WTC11 (cell line): ENCODE measurements at regions not wholly inside any gene's neighbourhood (a gene's known extent, or its start where the extent isn't known, plus 50 kb on each side); places are given as distances from the start of the nearest gene placed in this dataset.

Experiments used
- ATAC-seq: fragments of 200-7000 bp; cut with Tn5 transposase; 2 replicates; pipeline ENCODE4 v1.10.0; 2021; ENCODE audit warnings: mild to moderate bottlenecking, moderate library complexity
- CTCF ChIA-PET: fragments of 300-600 bp; sonication (Branson Sonifier 250); formaldehyde crosslinking; loops from one replicate; lab custom pipeline; 2021; ENCODE audit warnings: antibody characterized with exemption; lab: Charles Lee
- POLR2A ChIA-PET: fragments of 350-600 bp; sonication (Branson Sonifier 250); formaldehyde crosslinking; loops from one replicate; lab custom pipeline; 2021; ENCODE audit warnings: antibody characterized with exemption; lab: Charles Lee
- DNase-seq: peaks from one replicate; pipeline ENCODE4 v3.0.0; 2021; ENCODE audit warnings: low spot score
- H3K27ac Mint-ChIP-seq: 2 replicates; pipeline ENCODE4 v1.8.0; 2021; ENCODE audit warnings: mixed read lengths
- H3K27me3 Mint-ChIP-seq: 2 replicates; pipeline ENCODE4 v1.8.0; 2021; ENCODE audit warnings: low read depth, mild to moderate bottlenecking, moderate library complexity, mixed read lengths
- H3K36me3 Mint-ChIP-seq: 2 replicates; pipeline ENCODE4 v1.8.0; 2021; ENCODE audit warnings: mixed read lengths
- H3K4me1 Mint-ChIP-seq: 2 replicates; pipeline ENCODE4 v1.8.0; 2022; ENCODE audit warnings: mixed read lengths
- H3K4me3 Mint-ChIP-seq: 2 replicates; pipeline ENCODE4 v1.8.0; 2021; ENCODE audit warnings: mild to moderate bottlenecking, moderate library complexity, mixed read lengths
- H3K9me3 Mint-ChIP-seq: 2 replicates; pipeline ENCODE4 v1.8.0; 2021; ENCODE audit warnings: mixed read lengths
- ARID4B ChIP-seq: sonication (generic); formaldehyde crosslinking; IDR thresholded peaks from 2 replicates; pipeline ENCODE4 v1.8.0; 2023; ENCODE audit warnings: missing genetic modification reagents, mild to moderate bottlenecking, borderline replicate concordance
- ELF4 ChIP-seq: sonication (generic); formaldehyde crosslinking; IDR thresholded peaks from 2 replicates; pipeline ENCODE4 v1.8.1; 2022; ENCODE audit warnings: low read depth, mild to moderate bottlenecking, moderate library complexity, missing genetic modification reagents
- GRHL2 ChIP-seq: fragments of 250-450 bp; sonication (Bioruptor Pico); IDR thresholded peaks from 2 replicates; pipeline ENCODE4 v1.8.0; 2022; ENCODE audit warnings: mild to moderate bottlenecking, moderate library complexity; ENCODE audit not compliant: insufficient replicate concordance, severe bottlenecking
- IRF2 ChIP-seq: sonication (generic); formaldehyde crosslinking; IDR thresholded peaks from 2 replicates; pipeline ENCODE4 v1.8.0; 2022; ENCODE audit warnings: low read depth, missing genetic modification reagents, borderline replicate concordance
- KAT7 ChIP-seq: sonication (generic); formaldehyde crosslinking; IDR thresholded peaks from 2 replicates; pipeline ENCODE4 v1.8.1; 2023; ENCODE audit warnings: missing genetic modification reagents, mild to moderate bottlenecking, borderline replicate concordance
- MXD4 ChIP-seq: fragments of 250-450 bp; sonication (Bioruptor Pico); IDR thresholded peaks from 2 replicates; pipeline ENCODE4 v1.8.0; 2021; ENCODE audit warnings: mild to moderate bottlenecking, moderate library complexity, borderline replicate concordance
- MYBL2 ChIP-seq: sonication (generic); formaldehyde crosslinking; IDR thresholded peaks from 2 replicates; pipeline ENCODE4 v1.8.1; 2023; ENCODE audit warnings: mild to moderate bottlenecking, moderate library complexity, missing genetic modification reagents
- NFE2L1 ChIP-seq: sonication (generic); formaldehyde crosslinking; IDR thresholded peaks from 2 replicates; pipeline ENCODE4 v1.8.1; 2023; ENCODE audit warnings: missing genetic modification reagents
- NFYB ChIP-seq: sonication (generic); formaldehyde crosslinking; conservative IDR thresholded peaks from 2 replicates; pipeline ENCODE4 v1.8.0; 2022; ENCODE audit warnings: low read depth, missing genetic modification reagents
- RELA ChIP-seq: sonication (generic); formaldehyde crosslinking; IDR thresholded peaks from 2 replicates; pipeline ENCODE4 v1.8.1; 2022; ENCODE audit warnings: missing genetic modification reagents, mild to moderate bottlenecking, borderline replicate concordance
- SP1 ChIP-seq: sonication (generic); formaldehyde crosslinking; conservative IDR thresholded peaks from 2 replicates; pipeline ENCODE4 v1.8.1; 2022; ENCODE audit warnings: missing genetic modification reagents
- USF2 ChIP-seq: sonication (generic); formaldehyde crosslinking; IDR thresholded peaks from 2 replicates; pipeline ENCODE4 v1.8.1; 2023; ENCODE audit warnings: mild to moderate bottlenecking, missing genetic modification reagents, moderate library complexity
- ZNF138 ChIP-seq: sonication (generic); formaldehyde crosslinking; conservative IDR thresholded peaks from 2 replicates; pipeline ENCODE4 v1.8.1; 2022; ENCODE audit warnings: mild to moderate bottlenecking, moderate library complexity, missing genetic modification reagents
- ZNF232 ChIP-seq: sonication (generic); formaldehyde crosslinking; IDR thresholded peaks from 2 replicates; pipeline ENCODE4 v1.8.0; 2022; ENCODE audit warnings: mild to moderate bottlenecking, missing genetic modification reagents
- ZNF512 ChIP-seq: sonication (generic); formaldehyde crosslinking; IDR thresholded peaks from 2 replicates; pipeline ENCODE4 v1.8.1; 2022; ENCODE audit warnings: missing genetic modification reagents, borderline replicate concordance
- ZNF671 ChIP-seq: fragments of 250-450 bp; sonication (Bioruptor Pico); IDR thresholded peaks from 2 replicates; pipeline ENCODE4 v1.8.0; 2021; ENCODE audit warnings: mild to moderate bottlenecking
- TF ChIP-seq, protein P1 (sequence below): fragments of 250-450 bp; sonication (Bioruptor Pico); conservative IDR thresholded peaks from 2 replicates; pipeline ENCODE4 v1.9.0; 2021; ENCODE audit warnings: mild to moderate bottlenecking
- TF ChIP-seq, protein P2 (sequence below): sonication (generic); formaldehyde crosslinking; conservative IDR thresholded peaks from 2 replicates; pipeline ENCODE4 v1.8.1; 2023; ENCODE audit warnings: mild to moderate bottlenecking, low read depth, missing genetic modification reagents, moderate library complexity

GRCh38 chrX:53813670-53814440, 127.3 kb upstream of the HUWE1 start:
- no peaks in the 10 kb centered on the region for H3K36me3 Mint-ChIP-seq
- CTCF ChIA-PET, result no interaction called here
- POLR2A ChIA-PET, result no interaction called here
- no peak for ATAC-seq
- TF ChIP-seq USF2 (CRISPR knock-in tag) (no peak), ARID4B (CRISPR knock-in tag) (no peak), ZNF232 (no peak), NFE2L1 (no peak), ELF4 (CRISPR knock-in tag) (no peak), MYBL2 (no peak), ZNF512 (CRISPR knock-in tag) (no peak), NFYB (CRISPR knock-in tag) (no peak), MXD4 (no peak), RELA (CRISPR knock-in tag) (no peak), KAT7 (CRISPR knock-in tag) (no peak)
- TF ChIP-seq, all 79 proteins: peak for 0
- Mint-ChIP-seq H3K9me3 (no peaks in the 10 kb centered on the region), H3K4me1 (peaks cover 12% of the 10 kb centered on the region), H3K4me3 (no peak overlapping the region), H3K27ac (no peak overlapping the region), H3K27me3 (no peaks in the 10 kb centered on the region)
- no peak for DNase-seq

GRCh38 chrX:53798281-53798680, 111.8 kb upstream of the HUWE1 start:
- ChIA-PET CTCF (no interaction called here), POLR2A (no interaction called here)
- DNase-seq (no peak), ATAC-seq (no peak)
- peaks cover 13% of the 10 kb centered on the region for H3K4me1 Mint-ChIP-seq
- H3K27me3 Mint-ChIP-seq, result no peaks in the 10 kb centered on the region
- no peak overlapping the region for H3K4me3 Mint-ChIP-seq
- peaks cover 9% of the 10 kb centered on the region; the same call in 1 of the 2 replicates for H3K9me3 Mint-ChIP-seq
- no peaks in the 10 kb centered on the region for H3K36me3 Mint-ChIP-seq
- H3K27ac Mint-ChIP-seq, result no peak overlapping the region
- TF ChIP-seq SP1 (CRISPR knock-in tag) (no peak), NFE2L1 (no peak), ZNF138 (CRISPR knock-in tag) (no peak), MXD4 (no peak), IRF2 (CRISPR knock-in tag) (no peak), ARID4B (CRISPR knock-in tag) (no peak), GRHL2 (no peak), ZNF671 (no peak)
- TF ChIP-seq, protein P1, sequence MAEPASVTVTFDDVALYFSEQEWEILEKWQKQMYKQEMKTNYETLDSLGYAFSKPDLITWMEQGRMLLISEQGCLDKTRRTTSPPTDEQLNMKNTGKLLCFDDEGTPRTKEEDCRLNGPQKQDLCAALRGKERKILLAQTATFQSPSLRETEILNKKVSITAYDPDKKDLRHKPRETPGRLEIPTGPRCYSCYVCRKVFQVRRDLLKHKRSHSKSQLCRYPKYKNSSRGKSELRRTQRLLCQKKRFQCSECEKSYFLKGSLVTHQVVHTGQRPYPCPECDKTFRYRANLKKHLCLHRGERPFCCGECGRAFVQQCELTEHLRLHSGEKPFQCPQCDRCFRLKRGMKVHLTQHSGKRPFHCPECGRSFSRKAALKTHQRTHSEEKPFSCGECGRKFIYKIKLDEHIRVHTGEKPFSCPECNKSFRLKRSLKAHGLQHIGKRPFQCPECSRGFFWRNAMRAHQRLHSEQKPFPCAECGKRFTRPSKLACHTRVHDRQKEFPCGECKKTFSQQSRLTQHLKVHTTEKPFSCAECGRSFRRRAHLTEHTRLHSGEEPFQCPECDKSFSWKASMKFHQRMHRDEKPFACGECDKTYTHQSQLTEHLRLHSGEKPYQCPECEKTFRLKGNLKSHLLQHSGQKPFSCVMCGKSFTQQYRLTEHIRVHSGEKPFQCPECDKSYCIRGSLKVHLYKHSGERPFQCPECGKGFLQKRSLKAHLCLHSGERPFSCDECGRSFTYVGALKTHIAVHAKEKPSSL (CRISPR knock-in tag), result no peak
- TF ChIP-seq, protein P2, sequence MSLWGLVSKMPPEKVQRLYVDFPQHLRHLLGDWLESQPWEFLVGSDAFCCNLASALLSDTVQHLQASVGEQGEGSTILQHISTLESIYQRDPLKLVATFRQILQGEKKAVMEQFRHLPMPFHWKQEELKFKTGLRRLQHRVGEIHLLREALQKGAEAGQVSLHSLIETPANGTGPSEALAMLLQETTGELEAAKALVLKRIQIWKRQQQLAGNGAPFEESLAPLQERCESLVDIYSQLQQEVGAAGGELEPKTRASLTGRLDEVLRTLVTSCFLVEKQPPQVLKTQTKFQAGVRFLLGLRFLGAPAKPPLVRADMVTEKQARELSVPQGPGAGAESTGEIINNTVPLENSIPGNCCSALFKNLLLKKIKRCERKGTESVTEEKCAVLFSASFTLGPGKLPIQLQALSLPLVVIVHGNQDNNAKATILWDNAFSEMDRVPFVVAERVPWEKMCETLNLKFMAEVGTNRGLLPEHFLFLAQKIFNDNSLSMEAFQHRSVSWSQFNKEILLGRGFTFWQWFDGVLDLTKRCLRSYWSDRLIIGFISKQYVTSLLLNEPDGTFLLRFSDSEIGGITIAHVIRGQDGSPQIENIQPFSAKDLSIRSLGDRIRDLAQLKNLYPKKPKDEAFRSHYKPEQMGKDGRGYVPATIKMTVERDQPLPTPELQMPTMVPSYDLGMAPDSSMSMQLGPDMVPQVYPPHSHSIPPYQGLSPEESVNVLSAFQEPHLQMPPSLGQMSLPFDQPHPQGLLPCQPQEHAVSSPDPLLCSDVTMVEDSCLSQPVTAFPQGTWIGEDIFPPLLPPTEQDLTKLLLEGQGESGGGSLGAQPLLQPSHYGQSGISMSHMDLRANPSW, result no peak
